GM19193 (cell line): ENCODE measurements at regions not wholly inside any gene's neighbourhood (a gene's known extent, or its start where the extent isn't known, plus 50 kb on each side); places are given as distances from the start of the nearest gene placed in this dataset.

Experiments
- POLR2A ChIP-seq: IDR thresholded peaks from 4 replicates; pipeline ENCODE4 v1.6.1; 2011; ENCODE audit not compliant: insufficient read depth, insufficient read length; ENCODE audit errors: extremely low read depth

- TF ChIP-seq POLR2A = no peak
Observed at GRCh38 chr9:90180381-90180780, 462.2 kb downstream of the DIRAS2 start.

GRCh38 chr9:90188656-90189055, 454.0 kb downstream of the DIRAS2 start:
- no peak for TF ChIP-seq POLR2A

- no peak for TF ChIP-seq POLR2A
Observed at GRCh38 chr9:90189306-90189705, 453.3 kb downstream of the DIRAS2 start.

GRCh38 chr9:90198956-90199355, 443.7 kb downstream of the DIRAS2 start:
- no peak for TF ChIP-seq POLR2A

GRCh38 chr9:90201766-90202165, 440.9 kb downstream of the DIRAS2 start:
- TF ChIP-seq POLR2A = no peak

GRCh38 chr9:90204128-90204831, 438.3 kb downstream of the DIRAS2 start:
- TF ChIP-seq POLR2A = no peak

GRCh38 chr9:90219548-90220118, 423.0 kb downstream of the DIRAS2 start:
- TF ChIP-seq POLR2A = no peak

GRCh38 chr9:90240541-90240940, 402.1 kb downstream of the DIRAS2 start:
- no peak for TF ChIP-seq POLR2A

- TF ChIP-seq POLR2A = no peak
Observed at GRCh38 chr9:90245661-90246060, 397.0 kb downstream of the DIRAS2 start.

- no peak for TF ChIP-seq POLR2A
Observed at GRCh38 chr9:90249094-90249493, 393.5 kb downstream of the DIRAS2 start.

GRCh38 chr9:90251316-90251715, 391.3 kb downstream of the DIRAS2 start:
- no peak for TF ChIP-seq POLR2A

- TF ChIP-seq POLR2A = no peak
Observed at GRCh38 chr9:90256345-90256744, 386.3 kb downstream of the DIRAS2 start.

- TF ChIP-seq POLR2A = no peak
Observed at GRCh38 chr9:90259311-90260246, 383.0 kb downstream of the DIRAS2 start.

GRCh38 chr9:90261698-90262097, 380.9 kb downstream of the DIRAS2 start:
- no peak for TF ChIP-seq POLR2A

- no peak for TF ChIP-seq POLR2A
Observed at GRCh38 chr9:90268613-90269012, 374.0 kb downstream of the DIRAS2 start.
